HG02840 (cell line): ENCODE measurements at regions not wholly inside any gene's neighbourhood (a gene's known extent, or its start where the extent isn't known, plus 50 kb on each side); places are given as distances from the start of the nearest gene placed in this dataset.
"Not testable (repeated sequence)": the region's sequence is repeated elsewhere in the genome, so short reads cannot be mapped to it uniquely, and the experiment has no call there.

Source experiments
- ATAC-seq: cut with Tn5 transposase; IDR thresholded peaks from one replicate; pipeline ENCODE4 v1.9.1; 2021; ENCODE audit warnings: mild to moderate bottlenecking, moderate library complexity, moderate number of reproducible peaks; ENCODE audit not compliant: unreplicated experiment, low FRiP score

DNA sequence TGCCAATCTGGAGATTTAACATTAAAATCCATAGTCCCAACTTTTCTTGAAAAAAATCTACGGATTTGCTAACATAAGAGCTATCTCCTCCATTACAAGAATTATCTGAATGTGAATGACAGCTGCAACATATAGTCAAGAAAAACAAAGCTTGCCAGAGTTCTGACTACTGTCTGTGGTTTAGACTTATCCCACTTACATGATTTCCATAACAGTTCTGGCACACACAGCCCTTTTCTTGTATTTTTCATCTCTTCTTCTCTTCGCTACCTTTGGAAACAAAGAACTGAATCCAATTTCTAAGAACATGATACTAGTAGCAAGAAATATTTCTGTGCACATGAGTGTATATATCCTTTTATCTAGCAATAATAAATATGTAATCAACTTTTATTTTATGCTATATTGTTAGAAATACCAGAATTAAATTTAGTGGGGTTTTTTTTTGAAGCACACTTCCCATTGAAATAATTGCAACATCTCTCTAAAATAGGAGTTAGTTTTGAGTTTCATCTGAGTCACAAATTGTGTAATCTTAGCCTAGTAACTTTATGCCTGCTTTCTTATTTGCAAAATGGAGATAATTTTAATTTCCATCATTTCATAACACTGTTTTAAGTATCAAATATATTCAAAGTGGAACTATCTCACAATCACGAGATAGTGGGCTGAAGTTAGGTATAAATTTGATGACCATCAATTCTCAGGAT lies 1217.6 kb downstream of the JRKL start:
- ATAC-seq, result no peak

DNA sequence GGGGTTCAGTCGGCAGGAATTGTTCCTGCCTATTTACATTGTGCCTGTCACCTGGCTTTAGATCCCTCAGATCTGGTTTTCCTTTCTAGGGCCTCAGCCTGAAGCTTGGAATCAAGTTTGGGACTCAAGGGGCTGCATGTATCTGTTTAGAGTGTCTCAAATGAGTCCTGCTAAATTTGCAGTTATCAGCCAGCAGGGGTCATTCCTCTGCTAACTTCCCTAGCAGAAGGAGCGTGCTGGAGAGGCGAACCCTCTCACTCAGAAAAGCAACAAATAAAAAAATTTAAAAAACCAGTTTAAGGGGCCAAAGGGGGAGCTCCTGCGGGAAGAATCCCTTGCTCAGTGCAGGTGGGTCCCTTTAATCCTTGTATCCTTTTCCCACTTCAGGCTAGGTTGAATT lies 1220.2 kb downstream of the JRKL start:
- ATAC-seq, result no peak

DNA sequence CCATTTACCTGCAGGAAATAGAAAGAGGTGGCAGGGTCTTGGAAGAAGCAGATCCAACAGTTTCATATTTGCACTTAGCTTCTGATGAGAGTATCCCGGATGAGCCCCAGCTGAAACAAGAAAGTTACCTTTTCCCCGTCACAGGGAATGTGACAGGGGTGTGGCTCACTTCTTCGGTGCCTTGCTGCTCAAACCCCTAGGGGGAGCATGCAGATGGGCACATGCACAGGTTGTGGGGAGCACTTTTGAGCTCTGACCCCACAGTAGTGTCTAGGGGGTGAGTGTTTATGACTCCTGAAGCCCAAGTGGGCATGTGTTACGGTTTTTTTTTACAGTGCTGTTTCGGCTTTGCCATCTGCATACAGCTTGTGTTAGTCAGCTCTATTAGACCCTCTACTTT lies 1221.0 kb downstream of the JRKL start:
- ATAC-seq, result no peak

DNA sequence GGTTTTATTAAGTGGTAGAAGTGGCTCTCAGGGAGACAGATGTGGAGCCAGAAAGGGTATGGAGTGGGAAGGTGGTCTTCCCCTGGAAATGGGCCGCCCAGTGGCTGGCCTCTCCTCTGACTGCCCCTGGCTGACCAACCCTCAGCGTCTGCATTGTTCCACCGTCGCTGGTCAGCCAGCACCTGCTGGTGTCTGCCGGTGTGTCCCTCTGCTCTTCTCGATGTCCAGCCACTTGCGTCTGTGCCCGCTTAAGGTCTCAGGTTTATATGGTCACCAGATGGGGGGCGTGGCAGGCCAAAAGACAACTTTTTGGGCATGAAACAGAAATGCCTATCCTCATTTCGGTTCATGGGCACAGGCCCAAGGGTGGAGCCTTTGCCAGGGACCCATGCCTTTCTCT lies 1221.5 kb downstream of the JRKL start:
- ATAC-seq, result no peak

DNA sequence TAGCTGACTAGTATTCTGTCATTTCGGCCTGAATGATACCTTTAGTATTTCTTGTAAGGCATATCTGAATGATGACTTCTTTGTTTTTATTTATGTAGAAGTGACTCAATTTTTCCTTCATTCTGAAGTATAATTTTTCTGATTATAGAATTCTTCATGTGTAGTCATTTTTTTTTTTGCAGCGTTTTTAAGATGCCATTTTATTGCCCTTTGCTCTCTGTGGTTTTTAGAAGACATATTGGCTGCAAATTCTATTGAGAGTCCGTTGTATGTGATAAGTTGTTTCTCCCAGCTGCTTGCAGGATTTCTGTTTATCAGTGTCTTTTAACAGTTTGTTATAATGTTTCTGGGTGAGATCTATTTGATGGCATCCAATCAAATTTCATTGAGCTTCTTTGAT lies 1224.8 kb downstream of the JRKL start:
- ATAC-seq, result no peak

DNA sequence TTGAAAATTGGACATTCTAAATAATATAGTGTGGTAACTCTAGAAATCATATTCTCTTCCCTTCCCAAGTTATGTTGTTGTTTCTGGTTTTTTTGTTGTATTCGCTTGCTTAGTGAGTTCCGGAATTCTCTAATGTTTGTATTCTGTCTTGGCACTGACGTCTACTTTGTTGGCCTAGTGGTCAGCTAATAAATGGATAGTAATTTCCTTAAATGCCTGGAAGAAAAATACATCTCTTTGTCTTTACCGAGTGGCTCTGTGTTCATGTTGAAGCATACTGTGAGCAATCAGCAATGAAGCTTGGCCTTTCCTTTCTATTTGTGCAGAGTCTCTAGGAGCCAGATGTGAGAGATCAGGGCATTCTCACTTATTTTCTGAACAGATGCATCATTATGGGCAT lies 1225.7 kb downstream of the JRKL start:
- ATAC-seq, result no peak

DNA sequence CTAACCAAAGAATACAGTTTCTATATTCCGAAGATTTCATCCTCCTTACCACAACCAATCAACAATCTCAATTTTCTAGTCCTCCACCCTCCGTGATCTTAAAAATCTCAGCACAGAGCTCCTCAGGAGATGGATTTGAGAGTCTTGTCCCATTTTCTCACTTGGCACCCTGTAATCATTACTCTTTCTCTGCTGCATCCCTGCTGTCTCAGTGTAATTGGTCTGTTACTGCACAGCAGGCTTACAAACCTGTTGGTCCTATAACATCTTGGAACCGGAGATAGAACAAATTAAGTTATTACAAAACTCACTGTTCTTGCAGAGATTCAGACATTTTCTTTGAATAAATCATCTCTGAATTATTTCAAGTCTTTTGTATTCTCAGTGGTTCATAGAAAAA lies 1227.2 kb downstream of the JRKL start:
- no peak for ATAC-seq

DNA sequence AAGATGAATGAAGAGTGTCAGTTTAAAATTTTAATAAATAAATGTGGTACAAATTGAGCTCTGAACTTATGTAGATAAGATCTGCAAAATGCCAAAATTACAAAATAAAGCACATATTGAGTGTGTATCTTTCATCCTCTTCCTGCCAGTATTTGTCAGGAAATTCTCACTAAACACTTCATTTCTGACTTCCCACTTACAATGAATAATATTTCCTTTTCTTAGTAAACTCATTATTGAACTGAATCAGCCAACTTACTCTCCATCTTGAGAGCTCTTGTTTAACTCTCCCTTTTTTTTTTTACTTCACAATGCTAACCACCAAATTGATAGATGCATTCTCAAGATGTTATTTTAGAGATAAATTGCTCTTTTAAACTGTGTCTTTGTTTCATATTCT lies 1230.2 kb downstream of the JRKL start:
- ATAC-seq, result no peak

DNA sequence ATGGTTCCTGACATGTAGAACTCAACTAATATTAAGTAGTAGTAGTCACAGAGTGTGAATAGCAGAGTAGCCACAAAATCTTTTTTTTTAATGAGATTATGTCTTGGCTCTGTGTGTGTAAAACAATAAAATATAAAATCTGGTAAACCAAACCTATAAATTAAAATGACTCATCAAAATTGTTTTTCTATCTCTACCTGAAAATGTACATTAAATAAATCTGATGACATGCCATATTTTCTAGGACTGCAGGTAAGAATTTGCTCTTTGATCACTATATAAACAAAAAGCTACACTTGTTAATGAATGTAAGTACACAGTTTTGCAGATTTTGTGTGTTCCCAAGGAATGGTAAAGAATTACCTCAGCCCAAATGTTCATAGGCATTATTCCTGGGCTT lies 1231.5 kb downstream of the JRKL start:
- ATAC-seq, result no peak

DNA sequence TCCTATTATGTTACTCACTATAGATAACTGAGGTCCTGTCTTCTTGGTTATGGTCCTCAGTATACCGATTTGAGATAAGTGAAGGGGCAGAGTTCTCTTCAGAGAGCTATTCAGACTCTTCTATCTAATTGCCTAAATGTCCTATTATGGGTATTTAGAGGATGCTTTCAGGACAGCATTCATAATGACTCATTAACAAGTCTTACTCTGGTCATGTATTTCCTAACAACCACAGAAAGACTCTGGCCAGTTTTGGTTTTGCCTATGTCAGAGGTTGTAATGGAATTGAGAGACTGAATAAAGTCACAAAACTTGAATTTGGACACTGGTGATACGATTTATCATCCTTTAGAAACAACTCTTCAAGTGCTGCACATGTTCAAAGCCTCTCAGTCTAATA lies 1233.0 kb downstream of the JRKL start:
- no peak for ATAC-seq

DNA sequence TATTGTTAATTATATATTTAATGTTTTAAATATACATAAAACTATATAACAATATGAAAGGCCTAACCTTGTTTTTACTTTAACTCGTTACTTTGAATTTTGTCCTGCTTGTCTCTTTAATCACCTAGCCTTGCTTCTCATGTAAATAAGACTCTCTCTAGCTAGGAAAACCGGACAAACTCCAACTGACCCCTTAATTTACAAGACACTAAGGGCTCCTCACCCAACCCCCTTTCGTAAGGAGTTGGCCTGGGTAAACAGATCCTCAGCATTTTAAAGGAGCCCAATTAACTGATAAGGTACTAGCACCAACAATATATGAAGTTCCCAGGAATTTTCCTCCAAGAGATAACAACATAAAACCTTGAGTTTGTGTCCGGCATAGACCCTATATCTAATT lies 1246.9 kb downstream of the JRKL start:
- not testable (repeated sequence) for ATAC-seq

DNA sequence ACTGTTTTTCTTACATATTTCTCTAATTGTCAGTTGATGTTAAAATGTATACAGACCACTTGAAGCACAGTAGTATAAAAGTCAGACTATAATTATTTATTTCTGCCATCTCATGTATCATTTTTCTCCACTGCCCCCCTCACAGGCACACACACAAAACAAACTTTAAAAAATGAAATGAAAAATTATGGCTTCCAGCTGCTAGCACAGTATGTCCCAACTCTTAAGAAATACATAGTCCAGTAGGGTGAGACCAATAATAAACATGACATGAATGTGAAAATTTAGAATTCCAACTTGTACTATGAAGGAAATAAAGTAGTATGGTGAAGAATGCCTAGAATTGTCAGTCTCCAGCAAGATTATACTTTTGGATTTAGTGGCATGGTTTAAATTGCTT lies 1247.9 kb downstream of the JRKL start:
- no peak for ATAC-seq

DNA sequence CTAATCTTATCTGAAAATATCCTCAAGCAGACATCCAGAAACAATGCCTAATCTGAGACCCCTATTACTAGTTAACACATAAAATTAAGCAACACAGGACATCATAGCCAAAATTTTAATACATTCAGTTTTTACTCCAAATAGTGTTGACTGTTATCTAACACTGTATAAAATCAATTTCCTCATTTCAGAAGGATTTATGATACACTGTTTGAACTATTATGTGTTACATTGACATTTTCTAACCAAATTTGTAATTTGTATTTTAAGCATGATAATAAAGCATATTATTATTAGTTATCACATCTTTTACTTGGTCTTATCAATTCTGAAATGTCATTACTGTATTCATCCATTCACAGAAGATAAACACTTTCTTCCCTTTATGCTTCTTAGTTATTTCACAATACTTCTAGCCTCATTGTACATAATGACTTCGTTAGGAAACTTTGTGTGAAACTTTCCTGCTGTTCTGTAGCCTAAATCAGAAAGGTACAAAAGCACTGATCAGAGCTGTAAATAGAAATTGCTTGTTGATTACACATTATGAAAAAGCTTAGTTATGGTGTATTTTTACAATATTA lies 1248.9 kb downstream of the JRKL start:
- no peak for ATAC-seq

DNA sequence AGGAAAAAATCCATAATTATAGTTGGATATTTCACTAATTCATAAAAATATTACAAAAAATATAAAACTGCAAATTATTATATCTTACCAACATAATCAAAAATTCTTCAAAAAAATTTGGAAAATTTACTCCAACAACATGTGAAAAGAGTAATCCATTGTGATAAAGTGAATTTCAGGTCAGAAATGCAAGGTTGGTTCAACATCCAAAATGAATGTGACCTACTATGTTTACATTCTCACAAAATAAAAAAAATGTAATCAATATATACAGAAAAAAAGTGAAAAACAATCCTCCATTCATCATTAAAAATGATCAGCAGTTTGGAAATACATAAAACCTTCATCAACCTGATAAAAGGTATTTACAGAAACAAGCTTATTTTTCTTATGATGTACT lies 1252.2 kb downstream of the JRKL start:
- ATAC-seq, result no peak

DNA sequence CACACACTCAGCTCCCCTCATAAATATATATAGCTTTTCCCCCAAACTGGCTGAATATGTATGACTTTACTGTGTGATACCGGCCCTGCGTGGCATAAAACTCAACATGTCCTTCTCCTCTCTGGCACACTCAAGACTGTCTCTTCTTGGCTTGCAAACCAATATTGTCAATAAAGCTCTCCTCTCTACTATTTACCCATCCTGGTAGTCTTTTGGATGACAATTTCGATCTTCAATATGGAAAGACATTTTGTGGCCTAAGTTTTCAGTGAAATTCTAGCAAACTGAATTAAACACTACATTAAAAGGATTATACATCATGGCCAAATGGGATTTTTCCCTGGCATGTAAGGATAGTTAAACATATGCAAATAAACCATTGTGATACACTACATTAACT lies 1255.9 kb downstream of the JRKL start:
- ATAC-seq, result no peak

DNA sequence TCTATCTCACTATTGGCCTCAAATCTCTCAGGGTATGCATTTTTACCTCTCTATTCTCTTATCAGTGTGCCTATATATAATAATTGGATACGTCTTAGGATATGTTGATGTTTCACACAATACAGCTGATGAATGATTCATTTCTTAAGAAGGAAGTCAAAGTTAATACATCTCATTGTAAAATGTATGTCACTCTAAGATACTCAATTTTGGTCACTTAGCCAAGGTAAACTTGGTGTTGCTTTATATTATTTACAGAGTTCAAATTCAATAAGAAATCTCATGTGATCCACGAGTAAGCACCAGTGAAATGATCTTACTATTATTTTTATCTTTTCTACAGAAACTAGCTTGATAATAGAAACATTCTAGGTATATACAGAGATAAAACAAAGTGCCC lies 1266.5 kb downstream of the JRKL start:
- ATAC-seq, result no peak

DNA sequence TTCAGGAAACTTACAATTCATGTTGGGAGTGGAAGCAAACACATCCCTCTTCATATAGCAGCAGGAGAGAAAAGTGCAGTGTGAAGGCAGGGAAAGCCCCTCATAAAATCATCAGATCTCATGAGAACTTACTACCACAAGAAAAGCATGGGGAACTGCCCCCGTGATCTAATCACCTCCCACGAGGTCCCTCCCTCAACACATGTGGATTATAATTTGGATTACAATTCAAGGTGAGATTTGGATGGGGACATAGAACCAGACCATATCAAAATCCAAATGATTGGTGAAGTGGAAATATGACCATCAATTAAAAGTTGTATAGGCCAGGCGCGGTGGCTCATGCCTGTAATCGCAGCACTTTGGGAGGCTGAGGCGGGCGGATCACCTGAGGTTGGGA lies 1268.0 kb downstream of the JRKL start:
- ATAC-seq, result no peak

DNA sequence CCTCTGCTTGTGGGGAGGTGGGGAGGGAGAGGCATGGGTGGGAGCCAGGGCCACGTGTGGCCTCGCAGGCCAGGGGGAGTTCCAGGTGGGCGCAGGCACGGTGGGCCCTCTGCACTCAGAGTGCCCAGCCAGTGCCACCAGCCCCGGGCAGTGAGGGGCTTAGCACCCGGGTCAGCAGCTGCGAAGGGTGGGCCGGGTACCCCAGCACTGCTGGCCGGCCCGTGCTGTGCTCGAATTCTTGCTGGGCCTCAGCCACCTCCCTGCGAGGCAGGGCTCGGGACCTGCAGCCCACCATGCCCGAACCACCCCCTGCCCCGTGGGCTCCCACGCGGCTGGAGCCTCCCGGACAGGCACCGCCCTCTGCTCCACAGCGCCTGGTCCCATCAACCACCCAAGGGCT lies 1277.2 kb downstream of the JRKL start:
- ATAC-seq, result no peak

DNA sequence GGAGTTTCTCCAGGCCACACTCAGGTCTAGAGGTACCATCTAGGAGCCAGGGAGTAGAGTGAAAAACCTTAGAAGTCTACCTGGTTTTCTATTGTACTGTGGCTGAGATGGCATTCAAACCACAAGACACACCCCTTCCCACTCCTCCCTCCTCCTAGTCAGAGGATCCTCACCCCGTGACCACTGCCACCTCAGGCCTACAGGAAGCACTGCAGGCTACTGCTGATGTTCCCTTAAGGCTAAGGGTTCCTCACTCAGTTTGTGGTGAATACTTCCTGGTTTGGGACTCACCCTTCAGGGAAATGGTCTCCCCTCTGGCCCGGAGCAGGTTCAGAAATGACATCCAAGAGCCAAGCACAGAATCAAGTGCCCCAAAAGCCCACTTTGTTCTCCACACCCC lies 1293.9 kb downstream of the JRKL start:
- no peak for ATAC-seq

DNA sequence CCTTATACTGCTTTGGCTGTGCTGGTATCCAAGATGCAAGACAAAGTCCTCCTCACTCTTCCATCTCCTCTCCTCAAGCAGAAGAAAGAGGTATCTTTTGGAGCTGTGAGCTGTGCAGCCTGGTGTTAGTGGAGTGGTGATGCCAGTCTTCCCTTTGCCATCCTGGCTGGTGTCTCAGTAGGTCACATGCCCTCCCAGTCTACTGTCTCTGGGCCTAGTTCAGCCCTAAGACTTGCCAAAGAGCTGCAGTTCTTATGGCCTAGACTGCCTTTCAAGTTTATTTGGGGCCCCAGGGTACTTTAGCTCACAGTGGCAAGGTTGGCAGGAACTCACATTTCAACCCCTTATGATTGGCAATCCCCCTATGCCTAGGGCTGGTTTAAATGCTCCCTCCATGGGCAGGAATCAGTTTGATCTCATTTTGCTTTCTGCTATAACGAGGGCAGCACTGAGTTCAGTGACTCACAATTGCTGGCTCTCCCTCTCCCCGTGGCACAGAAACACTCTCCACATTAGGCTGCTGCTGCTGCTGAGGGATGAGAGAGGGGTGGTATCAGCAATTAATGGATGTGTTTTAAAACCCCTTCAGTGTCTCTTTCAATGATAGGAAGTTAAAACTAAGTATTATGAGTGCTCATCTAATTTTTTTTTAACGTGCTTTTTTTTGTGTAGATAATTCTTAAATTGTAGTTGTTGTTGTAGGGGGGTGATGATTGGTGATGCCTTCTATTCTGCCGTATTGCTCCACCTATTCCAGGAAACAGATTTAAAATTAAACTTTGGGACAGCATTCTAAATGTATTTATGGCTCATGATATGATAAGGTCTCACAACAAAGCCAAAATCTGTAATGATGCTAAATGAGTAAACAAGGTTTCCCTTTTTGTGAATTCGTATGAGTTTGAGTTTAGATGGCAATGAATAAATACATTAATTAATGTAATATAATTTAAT lies 1295.0 kb downstream of the JRKL start:
- ATAC-seq, result no peak

DNA sequence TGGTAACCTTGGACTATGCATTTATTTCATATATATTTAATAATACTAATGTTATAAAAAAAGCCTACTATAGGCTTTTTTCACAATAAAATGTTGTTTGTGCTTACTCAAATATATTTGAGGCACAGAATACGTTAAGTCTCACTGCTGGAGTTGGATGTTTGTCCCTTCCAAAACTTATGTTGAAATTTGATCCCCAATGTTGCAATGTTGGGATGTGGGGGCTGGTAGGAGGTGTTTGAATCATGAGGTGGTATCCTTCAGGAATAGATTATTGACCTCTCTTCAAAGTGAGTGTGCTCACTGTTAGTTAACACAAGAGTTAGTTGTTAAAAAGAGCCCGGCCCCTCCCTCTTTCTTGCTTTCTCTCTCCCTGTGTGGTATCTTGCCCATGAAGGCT lies 1295.9 kb downstream of the JRKL start:
- ATAC-seq, result no peak

DNA sequence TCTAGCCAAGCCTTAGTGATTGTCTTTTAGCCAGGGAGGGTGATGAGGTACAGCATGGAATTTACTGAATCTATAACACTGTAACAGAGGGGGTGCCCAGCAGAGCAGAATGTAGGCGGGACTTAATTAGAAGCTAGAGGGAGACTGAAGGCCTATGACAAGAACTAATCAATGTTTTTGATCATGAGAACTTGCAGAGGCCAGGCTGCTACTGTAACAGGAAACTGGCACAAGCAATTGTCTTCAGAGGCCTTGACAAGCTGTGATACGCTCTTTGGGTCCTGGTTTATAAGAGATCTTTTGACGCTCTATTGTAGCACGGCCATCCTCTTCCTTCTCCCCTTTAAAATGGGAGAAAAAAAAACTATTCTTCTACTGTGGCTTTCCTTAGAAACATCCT lies 1297.3 kb downstream of the JRKL start:
- ATAC-seq, result no peak
